HG03565 (cell line): ENCODE measurements at regions not wholly inside any gene's neighbourhood (a gene's known extent, or its start where the extent isn't known, plus 50 kb on each side); places are given as distances from the start of the nearest gene placed in this dataset.
"Not testable (repeated sequence)": the region's sequence is repeated elsewhere in the genome, so short reads cannot be mapped to it uniquely, and the experiment has no call there.

ENCODE experiments used
- ATAC-seq: cut with Tn5 transposase; IDR thresholded peaks from one replicate; pipeline ENCODE4 v1.9.1; 2021; ENCODE audit warnings: mild to moderate bottlenecking, moderate library complexity; ENCODE audit not compliant: unreplicated experiment

DNA sequence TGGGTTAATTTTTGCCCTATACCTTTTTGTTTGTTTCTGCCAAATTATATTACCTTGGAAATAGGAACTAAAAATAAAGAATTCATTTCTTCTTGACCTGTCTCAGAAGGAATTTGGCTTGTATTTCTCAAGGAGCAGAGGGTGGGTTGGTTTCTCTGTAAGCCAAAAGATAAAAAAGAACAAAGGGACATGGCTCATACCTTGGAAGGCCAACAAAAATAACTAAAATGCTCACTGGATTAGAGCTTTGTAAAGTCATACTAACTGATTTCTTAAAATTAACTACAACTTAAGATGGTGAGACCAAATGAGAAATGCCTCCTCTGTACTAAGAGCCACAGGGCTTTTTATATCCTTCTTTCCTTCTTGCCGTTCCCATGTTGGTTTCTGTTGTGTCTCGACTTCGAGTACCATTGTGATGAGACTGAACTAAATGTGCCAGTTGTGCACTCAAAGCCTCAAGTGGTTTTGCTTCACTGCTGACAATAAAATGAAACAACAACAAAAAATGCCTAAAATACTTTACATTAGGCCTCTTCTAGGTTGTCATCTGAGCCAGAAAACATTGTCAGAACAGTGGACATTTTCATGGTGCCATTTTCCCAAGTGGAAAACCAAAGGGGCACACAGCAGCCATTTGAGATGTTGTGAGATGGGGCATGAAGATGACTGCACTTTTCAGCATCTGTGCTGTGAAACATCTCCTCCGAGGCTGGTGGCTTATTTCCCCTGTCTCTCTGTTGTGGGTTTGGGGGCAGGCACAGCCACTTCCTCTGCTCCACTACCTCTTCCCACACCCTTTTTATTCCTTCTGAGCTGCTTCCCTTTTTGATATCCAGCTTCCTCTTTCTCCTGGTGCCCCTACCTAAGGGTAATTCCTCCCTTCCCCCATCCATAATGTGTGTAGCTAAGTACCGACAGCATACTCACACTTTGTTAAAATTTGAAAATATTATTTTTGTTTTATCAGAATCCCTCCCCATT, 51.8 kb upstream of the AGR3 start:
- ATAC-seq, result no peak

DNA sequence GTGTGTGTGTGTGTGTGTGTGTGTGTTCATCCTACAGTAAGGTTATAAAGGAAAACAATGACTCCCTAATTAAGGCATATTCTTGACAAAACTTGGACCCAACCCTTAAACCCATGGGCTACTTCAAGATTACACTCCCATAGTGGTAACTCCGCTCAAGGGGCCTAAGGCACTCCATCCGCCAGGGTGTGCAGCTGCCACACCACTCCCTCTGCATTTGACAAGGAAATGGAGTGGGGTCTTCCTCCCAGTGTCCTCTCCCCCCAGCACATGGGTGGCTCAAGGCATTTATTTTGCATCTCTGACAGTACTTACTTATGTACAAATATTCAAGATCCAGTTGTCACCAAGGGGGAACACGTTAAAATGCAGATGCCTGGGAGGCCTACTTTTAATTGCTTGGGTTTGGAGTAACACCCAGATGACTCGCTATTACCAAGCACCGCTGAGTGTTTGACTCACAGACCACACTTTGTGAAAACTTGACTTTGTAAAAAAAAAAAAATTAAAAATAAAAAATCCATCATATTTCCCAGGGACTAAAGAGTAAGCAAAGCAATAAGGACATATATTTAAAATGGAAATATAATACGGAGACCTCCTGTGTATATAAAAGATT, 53.0 kb upstream of the AGR3 start:
- ATAC-seq, result no peak

DNA sequence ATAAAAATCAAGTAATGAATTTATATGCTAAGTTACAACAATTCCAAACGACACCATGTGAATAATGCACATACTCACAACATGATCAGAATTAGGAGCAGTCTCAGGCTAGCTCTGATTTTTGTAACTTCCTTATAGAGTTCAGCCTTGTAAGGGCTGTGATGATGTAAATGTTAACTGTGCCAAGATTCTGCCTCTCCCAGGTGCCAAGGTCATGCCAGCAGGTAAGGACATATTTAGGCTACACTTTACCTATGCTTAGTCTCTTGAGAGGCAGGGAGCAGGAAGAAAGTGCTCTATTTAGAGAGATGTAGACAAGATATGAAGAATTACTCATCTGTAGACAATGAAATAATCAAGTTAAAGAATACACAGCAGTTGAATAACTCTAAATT, 53.6 kb upstream of the AGR3 start:
- no peak for ATAC-seq

DNA sequence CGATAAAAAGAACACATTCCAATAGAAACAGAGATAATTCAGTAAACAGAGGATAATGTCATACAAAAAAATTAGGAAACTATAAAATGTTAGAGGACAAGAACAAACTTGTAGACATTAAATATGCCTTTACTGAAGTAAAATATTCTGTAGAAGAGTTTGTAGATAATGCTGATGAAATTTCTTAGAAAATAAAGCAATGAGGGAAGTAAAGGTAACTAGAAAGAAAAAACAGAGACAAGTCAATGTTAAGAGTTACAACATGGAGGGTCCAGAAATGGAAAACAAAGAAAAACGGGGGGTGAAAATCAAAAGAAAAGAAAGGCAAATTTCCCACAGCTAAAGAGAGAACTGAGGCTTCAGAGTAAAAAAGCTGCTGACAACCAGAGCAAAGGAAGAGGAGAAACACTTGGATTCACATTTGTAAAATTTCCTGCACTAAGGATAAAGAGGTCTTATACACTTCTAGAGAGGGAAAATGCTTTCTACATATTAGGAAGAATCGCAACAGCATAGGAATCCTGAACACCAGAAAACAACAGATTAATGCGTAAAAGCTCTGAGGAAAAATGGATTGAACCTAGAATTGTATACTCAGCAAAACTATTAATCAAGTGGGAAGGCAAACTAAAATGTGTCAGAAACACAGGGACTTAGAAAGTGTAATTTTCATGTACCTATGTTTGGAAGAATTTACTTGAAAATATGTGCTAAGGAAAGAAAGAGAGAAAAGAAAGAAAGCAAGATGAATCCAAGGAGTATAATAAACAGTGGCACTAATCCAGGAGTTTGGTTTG, 55.0 kb upstream of the AGR3 start:
- no peak for ATAC-seq

DNA sequence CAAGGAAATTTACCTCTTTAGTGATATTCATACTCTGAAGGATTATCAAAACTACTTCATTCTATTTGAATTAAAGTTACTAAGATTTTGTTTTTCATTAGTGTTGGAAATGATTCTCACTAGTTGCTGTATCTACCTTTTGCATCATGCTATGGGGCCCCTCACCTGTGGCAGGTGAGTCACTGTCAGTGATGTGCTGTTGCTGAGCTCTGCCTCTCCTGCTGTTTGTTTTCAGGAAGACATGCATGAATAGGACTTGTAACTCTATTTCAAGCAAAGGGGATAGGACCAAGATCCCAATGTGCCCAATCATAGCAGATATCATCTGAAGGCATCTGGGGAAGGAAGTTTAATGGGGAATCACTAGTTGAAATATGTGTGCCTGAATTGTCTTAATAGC, 57.4 kb upstream of the AGR3 start:
- no peak for ATAC-seq

DNA sequence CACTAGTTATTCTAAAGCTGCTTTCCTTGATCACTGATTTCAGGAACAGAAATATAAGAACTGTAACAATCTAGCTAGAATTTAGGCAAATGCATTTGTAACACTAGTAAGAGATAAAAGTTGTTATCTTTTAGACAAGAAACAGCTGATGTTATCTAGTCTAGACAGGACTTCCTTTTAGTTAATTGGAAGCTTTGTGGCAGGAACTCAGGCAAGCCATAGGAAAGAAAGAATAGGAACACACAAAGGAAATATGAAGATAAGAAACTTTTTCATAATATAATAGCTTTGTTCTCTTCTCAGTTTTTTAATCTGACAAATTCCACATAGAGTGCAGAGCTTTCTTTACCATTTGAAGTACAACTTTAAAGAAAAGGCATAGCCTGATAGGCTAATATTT, 59.0 kb upstream of the AGR3 start:
- no peak for ATAC-seq

DNA sequence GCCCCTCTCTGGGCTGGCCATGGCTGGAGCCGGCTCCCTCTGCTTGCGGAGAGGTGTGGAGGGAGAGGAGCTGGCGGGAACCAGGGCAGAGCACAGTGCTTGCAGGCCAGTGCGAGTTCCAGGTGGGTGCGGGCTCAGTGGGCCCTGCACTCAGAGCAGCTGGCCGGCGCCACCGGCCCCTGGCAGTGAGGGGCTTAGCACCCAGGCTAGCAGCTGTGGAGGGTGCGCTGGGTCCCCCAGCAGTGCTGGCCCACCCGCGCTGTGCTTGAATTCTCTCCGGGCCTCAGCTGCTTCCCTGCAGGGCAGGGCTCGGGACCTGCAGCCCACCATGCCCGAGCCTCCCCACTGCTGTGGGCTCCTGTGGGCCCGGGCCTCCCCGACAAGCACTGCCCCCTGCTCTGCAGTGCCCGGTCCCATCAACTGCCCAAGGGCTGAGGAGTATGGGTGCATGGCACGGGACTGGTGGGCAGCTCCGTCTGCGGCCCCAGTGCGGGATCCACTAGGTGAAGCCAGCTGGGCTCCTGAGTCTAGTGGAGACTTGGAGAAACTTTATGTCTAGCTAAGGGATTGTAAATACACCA, 61.2 kb upstream of the AGR3 start:
- no peak for ATAC-seq

DNA sequence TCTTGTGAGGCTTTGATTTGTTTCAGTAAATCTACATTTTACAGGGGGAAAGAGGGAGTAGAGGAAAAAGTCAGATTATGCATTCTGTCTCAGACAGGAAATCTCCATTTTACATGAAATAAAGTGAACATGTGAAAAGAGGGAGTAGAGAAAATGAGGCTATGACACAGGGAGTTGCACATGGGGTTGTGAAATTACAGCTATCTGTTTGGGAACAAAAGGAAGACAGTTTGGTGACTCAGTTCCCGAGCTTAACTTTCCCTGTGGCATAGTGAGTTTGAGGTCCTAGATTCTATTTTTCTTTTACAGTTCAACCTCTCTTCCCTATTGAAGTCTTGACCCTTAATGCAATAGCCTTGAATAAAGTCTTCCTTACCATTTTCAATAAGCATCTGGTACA, 63.2 kb upstream of the AGR3 start:
- ATAC-seq, result no peak

DNA sequence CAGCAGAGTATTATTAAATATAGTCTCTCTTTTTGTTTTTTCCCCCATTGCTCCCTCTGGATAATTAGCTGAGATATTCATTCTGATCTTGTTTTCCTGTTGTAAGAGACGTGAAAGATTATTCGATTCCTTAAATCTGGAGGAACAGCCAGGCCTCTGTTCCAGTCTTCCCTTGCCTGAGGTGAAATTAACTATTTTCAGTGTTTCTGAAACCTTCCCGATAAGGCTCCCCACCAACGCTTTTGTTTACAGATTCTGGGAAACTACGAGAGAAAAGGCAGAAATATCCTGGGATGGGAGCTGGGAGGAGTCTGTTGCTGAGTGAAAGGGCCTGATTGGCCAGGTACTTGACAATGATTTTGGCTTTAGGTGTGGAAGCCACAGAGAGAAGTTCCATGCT, 63.6 kb upstream of the AGR3 start:
- ATAC-seq, result no peak

DNA sequence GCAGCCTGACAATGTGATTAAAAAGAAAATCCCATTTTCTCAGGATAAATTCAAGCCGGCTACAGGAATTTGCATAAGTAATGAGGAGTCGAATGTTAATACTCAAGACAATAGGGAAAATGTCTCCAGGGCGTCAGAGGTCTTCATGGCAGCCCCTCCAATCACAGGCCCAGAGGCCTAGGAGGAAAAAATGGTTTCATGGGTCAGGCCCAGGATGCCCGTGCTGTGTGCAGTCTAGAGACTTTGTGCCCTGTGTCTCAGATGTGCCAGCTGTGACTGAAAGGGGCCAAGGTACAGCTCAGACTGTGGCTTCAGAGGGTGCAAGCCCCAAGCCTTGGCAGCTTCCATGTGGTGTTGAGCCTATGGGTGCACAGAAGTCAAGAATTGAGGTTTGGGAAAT, 66.3 kb upstream of the AGR3 start:
- not testable (repeated sequence) for ATAC-seq

DNA sequence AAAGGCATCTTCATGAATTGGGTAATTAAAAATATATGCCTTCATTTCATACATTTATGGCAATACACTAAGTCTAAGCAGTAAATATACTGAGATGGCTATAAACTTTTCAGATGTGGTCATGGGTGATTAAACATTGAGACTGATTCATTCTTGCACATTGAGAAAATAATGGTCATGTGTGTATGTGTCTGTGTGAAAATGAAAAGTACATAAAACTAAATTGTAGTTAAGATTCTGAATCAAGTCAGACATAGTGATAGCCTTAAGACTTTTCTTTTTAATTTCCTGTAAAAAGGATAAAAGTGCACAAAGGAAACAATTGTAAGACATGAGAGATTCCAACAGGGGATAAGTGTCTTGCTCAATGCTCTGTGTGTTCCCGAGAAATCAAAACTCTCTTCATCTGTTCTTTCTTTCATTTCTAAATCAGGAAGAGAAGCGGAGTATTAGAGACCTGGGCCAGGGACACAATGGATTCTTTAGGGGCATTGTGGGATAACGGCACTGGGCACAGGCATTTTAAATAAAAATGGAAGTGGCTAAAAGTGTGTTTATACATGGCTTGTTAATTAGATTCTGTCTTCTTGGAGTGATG, 69.8 kb upstream of the AGR3 start:
- no peak for ATAC-seq

DNA sequence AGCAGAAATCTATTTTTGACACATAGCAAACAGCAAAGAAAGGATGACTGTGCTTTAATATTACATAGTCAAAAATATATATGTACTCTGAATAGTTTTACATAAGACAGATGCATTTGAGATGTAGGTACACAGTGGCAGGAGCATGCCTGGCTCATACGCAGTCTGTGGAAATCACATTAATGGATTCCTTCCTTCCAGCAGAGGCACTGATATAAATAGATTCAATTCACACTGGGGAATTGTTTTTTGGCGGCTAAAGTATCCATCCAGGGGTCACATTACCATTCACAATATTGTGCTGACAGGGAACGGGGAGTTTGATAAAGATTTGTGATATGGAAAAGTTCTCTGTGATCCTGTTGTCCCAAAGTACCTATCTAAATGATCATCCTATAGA, 72.5 kb upstream of the AGR3 start:
- ATAC-seq, result no peak

DNA sequence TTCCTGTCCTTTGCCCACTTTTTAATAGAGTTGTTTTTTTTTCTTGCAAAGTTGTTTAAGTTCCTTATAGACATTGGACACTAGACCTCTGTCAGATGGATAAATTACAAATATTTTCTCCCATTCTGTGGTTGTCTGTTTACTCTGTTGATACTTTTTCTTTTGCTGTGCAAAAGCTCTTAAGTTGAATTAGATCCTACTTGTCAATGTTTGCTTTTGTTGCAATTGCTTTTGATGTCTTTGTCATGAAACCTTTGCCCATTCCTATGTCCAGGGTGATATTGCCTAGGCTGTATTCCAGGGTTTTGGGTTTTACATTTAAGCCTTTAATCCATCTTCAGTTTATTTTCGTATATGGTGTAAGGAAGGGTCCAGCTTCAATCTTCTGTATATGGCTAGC, 76.9 kb upstream of the AGR3 start:
- no peak for ATAC-seq

DNA sequence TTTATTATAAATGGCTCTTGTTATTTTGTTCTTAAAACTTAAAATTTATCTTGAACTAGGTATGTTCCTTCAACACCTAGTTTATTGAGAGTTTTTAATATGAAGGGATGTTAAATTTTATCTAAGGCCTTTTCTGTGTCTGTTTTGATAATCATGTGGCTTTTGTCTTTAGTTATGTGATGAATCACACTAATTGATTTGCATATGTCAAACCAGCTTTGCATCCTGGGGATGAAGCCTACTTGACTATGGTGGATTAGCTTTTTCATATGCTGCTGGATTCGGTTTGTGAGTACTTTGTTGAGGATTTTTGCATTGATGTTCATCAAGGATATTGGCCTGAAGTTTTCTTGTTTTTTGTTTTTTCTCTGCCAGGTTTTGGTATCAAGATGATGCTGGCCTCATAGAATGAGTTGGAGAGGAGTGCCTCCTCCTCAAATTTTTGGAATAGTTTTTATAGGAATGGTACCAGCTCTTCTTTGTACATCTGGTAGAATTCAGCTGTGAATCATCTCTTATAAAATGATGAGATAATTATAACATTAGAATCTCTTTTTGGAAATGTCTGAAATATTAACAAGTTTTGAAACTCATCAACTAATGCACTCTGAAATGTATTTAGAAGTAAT, 78.7 kb upstream of the AGR3 start:
- no peak for ATAC-seq

DNA sequence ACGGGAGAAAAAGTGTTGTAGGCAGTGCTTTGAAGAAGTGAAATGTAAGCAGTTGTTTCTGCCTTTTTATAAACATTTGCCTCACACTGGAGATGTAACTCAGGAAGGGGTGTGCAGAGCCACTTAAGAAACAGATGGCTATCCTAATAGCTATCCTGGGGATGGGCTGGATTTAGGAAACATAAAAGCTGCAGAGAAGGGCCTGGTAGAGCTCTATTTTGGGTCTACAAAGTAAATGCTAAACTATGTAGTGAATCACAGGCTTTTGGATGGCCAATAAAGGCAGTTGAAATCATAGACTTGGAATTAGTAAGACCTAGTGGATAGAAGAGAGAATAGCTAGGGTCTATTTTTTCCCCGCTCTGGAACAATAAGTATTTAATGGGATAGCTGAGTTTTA, 79.9 kb upstream of the AGR3 start:
- no peak for ATAC-seq

DNA sequence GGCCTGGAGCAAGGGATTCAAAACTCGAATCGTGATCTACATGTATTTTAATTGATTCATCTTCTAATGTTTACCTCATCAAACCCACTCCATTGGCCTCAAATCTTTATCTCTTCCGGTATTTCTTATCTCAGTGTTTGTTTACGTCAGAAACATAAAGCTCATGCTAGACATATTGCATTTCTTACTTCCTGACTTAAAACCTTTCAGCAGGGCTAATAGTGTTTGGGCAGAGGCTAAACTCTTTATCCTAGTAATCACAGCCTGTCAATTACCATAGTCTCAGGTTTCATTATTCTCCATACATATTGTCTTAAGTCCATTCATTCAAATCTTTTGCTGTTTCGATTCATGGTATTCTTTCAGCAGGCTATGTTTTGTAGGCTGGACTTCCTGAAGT, 81.3 kb upstream of the AGR3 start:
- no peak for ATAC-seq

DNA sequence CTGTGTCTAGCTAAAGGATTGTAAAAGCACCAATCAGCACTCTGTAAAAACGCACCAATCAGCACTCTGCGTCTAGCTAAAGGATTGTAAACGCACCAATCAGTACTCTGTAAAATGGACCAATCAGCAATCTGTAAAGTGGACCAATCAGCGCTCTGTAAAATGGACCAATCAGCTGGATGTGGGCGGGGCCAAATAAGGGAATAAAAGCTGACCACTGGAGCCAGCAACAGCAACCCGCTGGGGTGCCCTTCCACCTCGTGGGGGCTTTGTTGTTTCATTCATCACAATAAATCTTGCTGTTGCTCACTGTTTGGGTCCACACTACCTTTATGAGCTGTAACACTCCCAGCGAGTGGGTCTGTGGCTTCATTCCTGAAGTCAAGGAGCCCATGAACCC, 83.9 kb upstream of the AGR3 start:
- not testable (repeated sequence) for ATAC-seq

DNA sequence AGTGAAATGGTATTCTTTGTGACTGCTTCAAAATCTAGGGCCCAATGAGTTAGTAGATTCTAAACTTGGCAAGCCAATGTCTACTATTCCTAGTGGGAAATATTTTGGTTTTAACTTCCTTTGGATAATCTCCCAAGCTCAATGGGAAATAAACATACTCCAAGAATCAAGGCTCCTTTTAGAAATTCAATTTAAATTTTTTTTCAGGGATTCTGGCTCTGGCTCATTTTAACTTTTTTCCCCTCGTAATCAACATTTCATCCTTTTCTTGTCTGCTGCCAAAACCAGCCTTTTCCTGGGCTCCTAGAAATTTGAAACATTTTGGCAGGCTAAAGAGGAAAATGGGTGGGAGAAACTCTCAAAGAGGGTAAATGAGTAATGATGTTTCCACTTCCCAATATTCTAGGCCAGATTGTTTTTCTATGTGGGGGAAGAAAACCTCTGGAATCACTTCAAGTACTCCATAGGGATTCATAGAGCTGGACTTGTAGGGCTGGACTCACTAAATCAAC, 85.6 kb upstream of the AGR3 start:
- no peak for ATAC-seq

DNA sequence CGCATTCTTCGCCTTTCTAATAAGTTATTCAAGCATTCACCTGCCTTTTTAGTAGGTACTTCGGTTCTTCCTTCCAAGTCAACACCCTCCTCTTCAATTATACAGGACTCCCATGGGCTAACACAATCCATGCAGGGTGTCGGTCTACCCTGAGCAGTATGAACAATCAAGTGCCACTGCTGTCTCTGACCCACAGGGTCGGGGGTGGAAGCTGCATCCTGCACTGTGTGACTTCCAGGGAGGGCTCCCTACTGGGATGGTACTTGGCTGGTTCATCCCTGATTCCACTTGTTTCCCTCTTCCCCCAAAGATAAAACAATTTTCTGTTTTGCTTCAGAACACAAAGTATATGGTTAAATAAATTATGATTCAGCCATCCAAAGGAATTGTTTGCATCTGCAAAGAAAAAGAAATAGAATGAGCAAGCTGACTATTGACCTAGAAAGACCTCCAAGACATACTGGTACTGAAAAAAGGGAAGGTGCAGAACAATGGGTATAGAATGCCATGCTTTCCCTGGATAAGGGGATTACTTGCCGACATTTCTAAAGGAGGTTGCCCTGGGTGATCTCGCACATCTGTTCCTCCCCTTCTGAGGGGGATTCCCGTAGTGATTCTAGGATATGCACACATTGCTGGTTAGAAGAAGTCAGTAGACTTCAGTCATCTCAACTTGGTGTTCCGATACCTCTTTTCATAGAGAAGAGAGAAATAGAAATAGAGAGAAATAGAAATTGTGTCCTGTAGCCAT, 89.1 kb upstream of the AGR3 start:
- no peak for ATAC-seq

DNA sequence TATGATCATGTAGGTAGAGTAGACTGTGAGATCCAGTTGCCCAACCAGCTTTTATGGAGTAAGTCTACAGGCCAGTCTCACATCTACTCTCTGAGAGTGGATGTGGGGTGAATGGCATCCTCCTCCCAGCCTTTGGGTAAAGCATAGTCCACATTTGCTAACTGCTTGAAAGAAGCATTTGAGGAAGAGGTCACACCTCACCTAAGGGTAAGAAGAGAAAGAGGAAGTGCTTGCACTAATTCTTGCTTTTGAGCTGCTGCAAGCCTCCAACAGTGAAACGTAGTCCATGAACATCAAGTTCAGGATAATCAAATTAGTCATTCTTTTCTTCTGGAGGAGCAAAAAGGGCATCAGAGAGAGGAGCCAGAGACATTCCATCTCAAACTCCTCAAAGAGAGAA, 93.9 kb upstream of the AGR3 start:
- ATAC-seq, result peak; percentile 72
